ENCODE measurements at regions not wholly inside any gene's neighbourhood (a gene's known extent, or its start where the extent isn't known, plus 50 kb on each side); places are given as distances from the start of the nearest gene placed in this dataset.

- H3K4me2 ChIP-seq (ENCODE audit: low read length) = peak overlapping the region; percentile 3; the same call in 1 of the 2 replicates
Observed at GRCh38 chr2:128732976-128733431, 414.3 kb upstream of the HS6ST1 start.

GRCh38 chr2:128733450-128733849 is 414.8 kb upstream of the HS6ST1 start:
- no peaks in the 10 kb centered on the region for H3K9me3 ChIP-seq (ENCODE audit: insufficient read depth, low read length)
- H3K27ac ChIP-seq (ENCODE audit: low read length) = no peak overlapping the region
- TF ChIP-seq, protein P1, sequence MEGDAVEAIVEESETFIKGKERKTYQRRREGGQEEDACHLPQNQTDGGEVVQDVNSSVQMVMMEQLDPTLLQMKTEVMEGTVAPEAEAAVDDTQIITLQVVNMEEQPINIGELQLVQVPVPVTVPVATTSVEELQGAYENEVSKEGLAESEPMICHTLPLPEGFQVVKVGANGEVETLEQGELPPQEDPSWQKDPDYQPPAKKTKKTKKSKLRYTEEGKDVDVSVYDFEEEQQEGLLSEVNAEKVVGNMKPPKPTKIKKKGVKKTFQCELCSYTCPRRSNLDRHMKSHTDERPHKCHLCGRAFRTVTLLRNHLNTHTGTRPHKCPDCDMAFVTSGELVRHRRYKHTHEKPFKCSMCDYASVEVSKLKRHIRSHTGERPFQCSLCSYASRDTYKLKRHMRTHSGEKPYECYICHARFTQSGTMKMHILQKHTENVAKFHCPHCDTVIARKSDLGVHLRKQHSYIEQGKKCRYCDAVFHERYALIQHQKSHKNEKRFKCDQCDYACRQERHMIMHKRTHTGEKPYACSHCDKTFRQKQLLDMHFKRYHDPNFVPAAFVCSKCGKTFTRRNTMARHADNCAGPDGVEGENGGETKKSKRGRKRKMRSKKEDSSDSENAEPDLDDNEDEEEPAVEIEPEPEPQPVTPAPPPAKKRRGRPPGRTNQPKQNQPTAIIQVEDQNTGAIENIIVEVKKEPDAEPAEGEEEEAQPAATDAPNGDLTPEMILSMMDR (IDR thresholded peaks at IDR 0.05; ENCODE audit: low read depth, low read length) = no peak
- TF ChIP-seq EZH2phosphoT487 (IDR thresholded peaks at IDR 0.05; ENCODE audit: low read depth) = no peak
- H3K36me3 ChIP-seq (replicated peaks; ENCODE audit: low read depth, low read length) = no peaks in the 10 kb centered on the region
- peaks cover 7% of the 10 kb centered on the region; the same call in 1 of the 2 replicates for H3K4me1 ChIP-seq (ENCODE audit: low read length)
- H3K4me2 ChIP-seq (ENCODE audit: low read length) = peak overlapping the region; percentile 3; the same call in 1 of the 2 replicates
- no peaks in the 10 kb centered on the region for H4K20me1 ChIP-seq (ENCODE audit: insufficient read depth, low read length)
- H3K27me3 ChIP-seq (ENCODE audit: low read depth, low read length) = peaks cover 11% of the 10 kb centered on the region
- H2AFZ ChIP-seq (ENCODE audit: low read depth, low read length) = no peak overlapping the region
- H3K4me3 ChIP-seq (ENCODE audit: low read length) = no peak overlapping the region
- no peak overlapping the region for H3K9ac ChIP-seq (ENCODE audit: low read length)
- no peaks in the 10 kb centered on the region for H3K79me2 ChIP-seq (ENCODE audit: low read length)

More at GRCh38 chr2:128732976-128733431, 414.3 kb upstream of the HS6ST1 start:
- TF ChIP-seq EZH2phosphoT487 (IDR thresholded peaks at IDR 0.05; ENCODE audit: low read depth) = no peak
- TF ChIP-seq, protein P1 (IDR thresholded peaks at IDR 0.05; ENCODE audit: low read depth, low read length) = no peak
- Histone ChIP-seq H3K4me1 (ENCODE audit: low read length) (peaks cover 7% of the 10 kb centered on the region; the same call in 1 of the 2 replicates), H3K79me2 (ENCODE audit: low read length) (no peaks in the 10 kb centered on the region), H3K9me3 (ENCODE audit: insufficient read depth, low read length) (no peaks in the 10 kb centered on the region), H4K20me1 (ENCODE audit: insufficient read depth, low read length) (no peaks in the 10 kb centered on the region), H3K9ac (ENCODE audit: low read length) (no peak overlapping the region), H3K4me3 (ENCODE audit: low read length) (no peak overlapping the region), H3K36me3 (replicated peaks; ENCODE audit: low read depth, low read length) (no peaks in the 10 kb centered on the region), H3K27me3 (ENCODE audit: low read depth, low read length) (peaks cover 11% of the 10 kb centered on the region), H2AFZ (ENCODE audit: low read depth, low read length) (no peak overlapping the region), H3K27ac (ENCODE audit: low read length) (no peak overlapping the region)

- peaks cover 11% of the 10 kb centered on the region for H3K27me3 ChIP-seq (ENCODE audit: low read depth, low read length)
- no peak overlapping the region for H3K9ac ChIP-seq (ENCODE audit: low read length)
- H3K4me3 ChIP-seq (ENCODE audit: low read length) = no peak overlapping the region
- H4K20me1 ChIP-seq (ENCODE audit: insufficient read depth, low read length) = no peaks in the 10 kb centered on the region
- H3K9me3 ChIP-seq (ENCODE audit: insufficient read depth, low read length) = no peaks in the 10 kb centered on the region
- H3K79me2 ChIP-seq (ENCODE audit: low read length) = no peaks in the 10 kb centered on the region
- H3K36me3 ChIP-seq (replicated peaks; ENCODE audit: low read depth, low read length) = no peaks in the 10 kb centered on the region
- H2AFZ ChIP-seq (ENCODE audit: low read depth, low read length) = no peak overlapping the region
- no peak overlapping the region for H3K4me2 ChIP-seq (ENCODE audit: low read length)
- TF ChIP-seq EZH2phosphoT487 (IDR thresholded peaks at IDR 0.05; ENCODE audit: low read depth) = no peak
- TF ChIP-seq, protein P1 (IDR thresholded peaks at IDR 0.05; ENCODE audit: low read depth, low read length) = 0 out of 2 replicates have a peak, but pooled peaks have one; percentile 6
- no peak overlapping the region for H3K27ac ChIP-seq (ENCODE audit: low read length)
- peaks cover 7% of the 10 kb centered on the region; the same call in 1 of the 2 replicates for H3K4me1 ChIP-seq (ENCODE audit: low read length)
Observed at GRCh38 chr2:128734521-128735295, 416.0 kb upstream of the HS6ST1 start.

- Histone ChIP-seq H3K4me1 (ENCODE audit: low read length) (peaks cover 7% of the 10 kb centered on the region; the same call in 1 of the 2 replicates), H3K9ac (ENCODE audit: low read length) (no peak overlapping the region), H3K79me2 (ENCODE audit: low read length) (no peaks in the 10 kb centered on the region), H2AFZ (ENCODE audit: low read depth, low read length) (no peak overlapping the region), H3K27me3 (ENCODE audit: low read depth, low read length) (peaks cover 16% of the 10 kb centered on the region), H3K4me3 (ENCODE audit: low read length) (no peak overlapping the region), H3K4me2 (ENCODE audit: low read length) (no peak overlapping the region), H3K9me3 (ENCODE audit: insufficient read depth, low read length) (no peaks in the 10 kb centered on the region), H3K27ac (ENCODE audit: low read length) (no peak overlapping the region), H4K20me1 (ENCODE audit: insufficient read depth, low read length) (no peaks in the 10 kb centered on the region), H3K36me3 (replicated peaks; ENCODE audit: low read depth, low read length) (no peaks in the 10 kb centered on the region)
- no peak for TF ChIP-seq EZH2phosphoT487 (IDR thresholded peaks at IDR 0.05; ENCODE audit: low read depth)
- TF ChIP-seq, protein P1 (IDR thresholded peaks at IDR 0.05; ENCODE audit: low read depth, low read length) = no peak
Observed at GRCh38 chr2:128735296-128735960, 416.8 kb upstream of the HS6ST1 start.
